ENCODE measurements at regions not wholly inside any gene's neighbourhood (a gene's known extent, or its start where the extent isn't known, plus 50 kb on each side); places are given as distances from the start of the nearest gene placed in this dataset.

DNA sequence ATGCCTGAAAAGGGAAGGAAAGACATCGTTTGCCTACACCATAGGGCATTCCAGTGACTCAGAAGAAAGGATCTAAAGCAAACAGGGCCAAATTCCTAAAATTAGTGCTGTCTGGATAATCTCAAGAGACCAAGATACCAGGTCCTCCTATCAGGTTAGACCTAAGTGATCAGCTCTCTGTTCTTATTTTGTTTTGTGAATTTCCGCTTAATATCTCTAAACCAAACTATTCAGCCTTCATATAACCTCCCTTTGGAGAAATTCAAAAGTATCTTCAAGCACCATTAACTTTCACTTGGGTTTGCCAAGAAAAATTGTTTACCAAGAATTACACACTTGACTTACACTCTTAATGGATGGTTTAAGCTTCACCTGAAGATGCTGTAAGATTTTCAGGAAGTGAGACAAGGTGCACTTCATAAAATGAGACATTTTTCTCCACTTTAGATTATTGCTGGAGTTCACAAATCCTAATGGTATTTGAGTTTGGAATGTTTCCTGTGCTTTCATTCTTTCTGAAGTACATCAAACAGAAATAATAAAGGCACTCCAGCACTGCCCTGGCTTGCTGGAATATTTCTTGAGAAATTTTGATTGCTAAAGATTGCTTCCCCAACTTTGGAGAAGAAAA is 376.1 kb downstream of the LMO7 start:
- TF ChIP-seq, protein P1, sequence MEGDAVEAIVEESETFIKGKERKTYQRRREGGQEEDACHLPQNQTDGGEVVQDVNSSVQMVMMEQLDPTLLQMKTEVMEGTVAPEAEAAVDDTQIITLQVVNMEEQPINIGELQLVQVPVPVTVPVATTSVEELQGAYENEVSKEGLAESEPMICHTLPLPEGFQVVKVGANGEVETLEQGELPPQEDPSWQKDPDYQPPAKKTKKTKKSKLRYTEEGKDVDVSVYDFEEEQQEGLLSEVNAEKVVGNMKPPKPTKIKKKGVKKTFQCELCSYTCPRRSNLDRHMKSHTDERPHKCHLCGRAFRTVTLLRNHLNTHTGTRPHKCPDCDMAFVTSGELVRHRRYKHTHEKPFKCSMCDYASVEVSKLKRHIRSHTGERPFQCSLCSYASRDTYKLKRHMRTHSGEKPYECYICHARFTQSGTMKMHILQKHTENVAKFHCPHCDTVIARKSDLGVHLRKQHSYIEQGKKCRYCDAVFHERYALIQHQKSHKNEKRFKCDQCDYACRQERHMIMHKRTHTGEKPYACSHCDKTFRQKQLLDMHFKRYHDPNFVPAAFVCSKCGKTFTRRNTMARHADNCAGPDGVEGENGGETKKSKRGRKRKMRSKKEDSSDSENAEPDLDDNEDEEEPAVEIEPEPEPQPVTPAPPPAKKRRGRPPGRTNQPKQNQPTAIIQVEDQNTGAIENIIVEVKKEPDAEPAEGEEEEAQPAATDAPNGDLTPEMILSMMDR (IDR thresholded peaks at IDR 0.05) = no peak
- no peak for TF ChIP-seq POLR2A (IDR thresholded peaks at IDR 0.05)

All from tibial nerve (tissue), 3 donors.